ENCODE measurements at regions not wholly inside any gene's neighbourhood (a gene's known extent, or its start where the extent isn't known, plus 50 kb on each side); places are given as distances from the start of the nearest gene placed in this dataset.
"Not testable (repeated sequence)": the region's sequence is repeated elsewhere in the genome, so short reads cannot be mapped to it uniquely, and the experiment has no call there.

GRCh38 chr11:91158297-91158696, 935.4 kb upstream of the CHORDC1 start:
- DNase-seq (ENCODE audit: low spot score): no peak

GRCh38 chr11:91156041-91156440, 933.2 kb upstream of the CHORDC1 start:
- DNase-seq (ENCODE audit: low spot score): no peak

DNA sequence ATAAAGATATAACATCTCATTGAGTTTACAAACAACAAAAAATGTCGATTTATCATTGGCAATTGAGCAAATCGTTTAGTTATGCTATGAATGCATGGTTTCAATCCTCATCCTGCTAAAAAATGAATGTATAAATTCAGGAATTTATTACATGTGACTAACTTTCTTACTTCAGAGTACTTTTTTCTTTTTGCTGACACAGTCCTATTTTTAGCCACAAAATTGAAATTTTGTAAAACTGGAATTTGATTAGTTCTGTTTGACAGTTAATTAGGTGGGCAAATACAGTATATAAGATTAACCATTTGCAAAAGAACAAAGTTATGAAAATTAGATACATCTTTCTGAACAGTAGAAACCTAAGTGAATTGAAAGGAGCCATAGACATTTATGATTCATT, 925.0 kb upstream of the CHORDC1 start:
- no peak for DNase-seq (ENCODE audit: low spot score)

DNA sequence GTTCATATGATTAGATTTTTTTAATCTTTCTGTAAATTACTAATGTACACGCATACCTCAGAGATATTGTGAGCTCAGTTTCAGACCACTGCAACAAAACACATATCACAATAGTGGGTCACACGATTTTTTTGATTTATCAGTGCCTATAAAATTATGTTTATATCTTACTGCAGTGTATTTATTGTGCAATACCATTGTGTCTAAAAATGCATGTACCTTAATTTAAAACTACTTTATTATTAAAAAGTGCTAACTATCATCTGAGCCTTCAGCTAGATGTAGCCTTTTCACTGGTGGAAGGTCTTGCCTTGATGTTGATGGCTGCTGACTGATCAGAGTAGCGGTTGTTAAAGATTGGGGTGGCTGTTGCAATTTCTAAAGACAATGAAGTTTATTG, 918.8 kb upstream of the CHORDC1 start:
- DNase-seq (ENCODE audit: low spot score): no peak

GRCh38 chr11:91136631-91137030, 913.8 kb upstream of the CHORDC1 start:
- no peak for DNase-seq (ENCODE audit: low spot score)

DNA sequence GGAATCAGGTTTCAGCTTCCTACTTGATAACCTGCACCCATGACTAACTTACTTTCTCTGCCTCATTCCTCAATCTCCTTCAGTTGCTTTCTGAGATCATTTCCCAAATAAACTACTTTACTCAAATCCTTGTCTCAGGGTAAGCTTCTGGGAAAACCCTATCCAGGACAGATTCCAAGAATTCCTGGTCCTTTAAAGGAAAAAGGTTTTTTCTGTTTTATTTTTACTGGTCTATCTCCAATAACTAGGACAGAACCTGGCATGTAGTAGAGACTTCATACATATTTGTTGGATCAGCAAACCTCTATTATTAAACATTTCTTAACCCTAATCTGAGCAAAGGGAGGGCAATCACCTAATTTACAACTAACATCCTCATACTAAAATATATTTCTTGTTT, 910.5 kb upstream of the CHORDC1 start:
- no peak for DNase-seq (ENCODE audit: low spot score)

GRCh38 chr11:91129596-91129995, 906.7 kb upstream of the CHORDC1 start:
- DNase-seq (ENCODE audit: low spot score): no peak

DNA sequence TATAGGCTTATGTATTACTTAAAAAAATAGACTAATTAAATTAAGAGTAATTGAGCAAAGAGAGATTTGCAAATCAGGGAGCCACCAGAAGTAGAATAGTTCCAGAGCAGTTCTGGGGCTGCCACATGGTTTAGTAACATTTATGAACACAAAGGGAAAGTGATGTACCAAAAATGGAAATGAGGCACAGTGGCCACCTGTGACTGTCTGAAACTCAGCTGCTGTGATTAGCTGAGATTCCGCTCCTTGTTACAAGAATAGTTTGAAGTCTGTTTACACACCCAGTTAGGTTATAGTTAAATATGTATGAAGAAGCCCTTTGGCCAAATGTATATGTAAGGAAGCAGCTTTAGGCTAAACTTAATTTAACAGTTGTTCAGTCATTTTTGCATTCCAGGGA, 901.5 kb upstream of the CHORDC1 start:
- DNase-seq (ENCODE audit: low spot score): no peak

GRCh38 chr11:91115116-91115515, 892.3 kb upstream of the CHORDC1 start:
- DNase-seq (ENCODE audit: low spot score): no peak

GRCh38 chr11:91104237-91104636, 881.4 kb upstream of the CHORDC1 start:
- no peak for DNase-seq (ENCODE audit: low spot score)

GRCh38 chr11:91100427-91100826, 877.6 kb upstream of the CHORDC1 start:
- no peak for DNase-seq (ENCODE audit: low spot score)

DNA sequence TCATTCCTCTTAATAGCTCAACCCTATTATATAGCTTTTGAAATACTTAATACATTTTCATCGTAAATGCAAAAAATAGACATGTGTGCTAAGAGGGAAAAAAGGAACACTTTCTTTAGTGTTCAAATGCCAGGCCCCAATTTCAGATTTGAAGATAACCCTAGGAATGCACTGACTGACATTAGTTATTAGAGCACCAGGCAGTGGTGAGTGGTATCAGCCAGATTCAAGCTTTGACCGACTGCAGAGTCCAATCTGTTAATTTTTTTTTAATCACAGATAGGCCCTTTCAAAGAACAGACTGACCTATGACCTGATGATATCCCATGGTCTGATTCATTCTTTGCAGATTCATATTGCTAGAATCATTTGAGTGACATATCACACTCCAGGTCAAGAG, 874.2 kb upstream of the CHORDC1 start:
- DNase-seq (ENCODE audit: low spot score): no peak

DNA sequence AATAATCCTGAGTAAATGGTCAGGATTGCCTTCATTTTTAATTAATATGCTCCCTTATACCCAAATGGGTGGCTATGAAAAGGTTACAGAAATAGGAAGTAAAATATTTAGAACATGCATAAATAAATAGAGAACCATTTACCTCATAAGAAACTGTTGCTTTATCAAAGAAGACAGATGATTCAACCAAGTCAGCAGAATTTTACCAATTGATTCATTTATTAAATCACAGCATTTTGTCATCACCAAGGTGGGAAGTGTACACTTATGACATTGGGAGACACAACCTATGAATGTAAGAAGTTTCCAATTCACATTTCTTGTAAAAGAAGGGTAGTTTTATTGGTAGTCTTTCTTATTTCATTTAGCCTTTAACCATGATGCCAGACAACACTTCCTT, 870.3 kb upstream of the CHORDC1 start:
- DNase-seq (ENCODE audit: low spot score): no peak

GRCh38 chr11:91091563-91091962, 868.7 kb upstream of the CHORDC1 start:
- DNase-seq (ENCODE audit: low spot score): no peak

- DNase-seq (ENCODE audit: low spot score): no peak
These were observed 863.2 kb upstream of the CHORDC1 start for GRCh38 chr11:91086028-91086427.

- DNase-seq (ENCODE audit: low spot score): no peak
These were observed 859.4 kb upstream of the CHORDC1 start for GRCh38 chr11:91082255-91082654.

DNA sequence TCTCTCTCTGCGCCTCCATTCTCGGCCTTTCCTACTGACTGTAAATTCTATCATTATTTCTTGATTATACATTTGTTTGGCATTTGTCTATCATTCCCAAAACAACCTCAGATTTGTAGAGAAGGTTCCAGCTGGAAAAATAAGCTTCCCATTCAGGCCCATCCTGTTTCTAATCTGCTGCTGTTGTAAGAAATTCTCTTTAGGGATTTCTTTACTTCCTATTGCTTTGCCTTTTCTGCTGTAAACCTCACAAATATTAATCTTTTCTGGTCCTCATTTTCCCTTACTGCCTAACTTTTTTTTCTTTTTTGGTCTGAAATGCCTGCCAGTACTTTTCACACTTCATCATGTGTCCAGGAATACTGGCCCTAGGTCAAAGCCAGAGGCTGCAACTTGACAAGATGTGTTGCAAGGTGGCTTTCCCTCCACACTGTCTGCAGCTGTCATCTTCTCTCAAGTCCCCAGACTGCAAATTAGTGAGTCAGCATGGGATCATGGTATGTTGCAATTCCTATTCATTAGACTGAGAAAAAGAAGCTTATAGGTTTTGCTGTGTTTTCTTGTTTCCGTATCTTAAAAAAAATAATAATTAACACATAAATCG, 858.7 kb upstream of the CHORDC1 start:
- DNase-seq (ENCODE audit: low spot score): peak; percentile 15

GRCh38 chr11:91078221-91078620, 855.4 kb upstream of the CHORDC1 start:
- no peak for DNase-seq (ENCODE audit: low spot score)

GRCh38 chr11:91075032-91075695, 852.3 kb upstream of the CHORDC1 start:
- no peak for DNase-seq (ENCODE audit: low spot score)

GRCh38 chr11:91067666-91068065, 844.8 kb upstream of the CHORDC1 start:
- no peak for DNase-seq (ENCODE audit: low spot score)

- DNase-seq (ENCODE audit: low spot score): no peak
These were observed 843.7 kb upstream of the CHORDC1 start for GRCh38 chr11:91066456-91067047.

DNA sequence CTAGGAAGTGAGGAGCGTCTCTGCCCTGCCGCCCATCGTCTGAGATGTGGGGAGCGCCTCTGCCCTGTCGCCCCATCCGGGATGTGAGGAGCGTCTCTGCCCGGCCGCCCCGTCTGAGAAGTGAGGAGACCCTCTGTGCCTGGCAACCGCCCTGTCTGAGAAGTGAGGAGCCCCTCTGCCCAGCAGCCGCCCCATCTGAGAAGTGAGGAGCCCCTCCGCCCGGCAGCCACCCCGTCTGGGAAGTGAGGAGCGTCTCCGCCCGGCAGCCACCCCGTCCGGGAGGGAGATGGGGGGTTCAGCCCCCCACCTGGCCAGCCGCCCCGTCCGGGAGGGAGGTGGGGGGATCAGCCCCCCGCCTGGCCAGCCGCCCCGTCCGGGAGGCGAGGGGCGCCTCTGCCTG, 840.5 kb upstream of the CHORDC1 start:
- DNase-seq (ENCODE audit: low spot score): not testable (repeated sequence)

- no peak for DNase-seq (ENCODE audit: low spot score)
These were observed 825.0 kb upstream of the CHORDC1 start for GRCh38 chr11:91047882-91048281.

DNA sequence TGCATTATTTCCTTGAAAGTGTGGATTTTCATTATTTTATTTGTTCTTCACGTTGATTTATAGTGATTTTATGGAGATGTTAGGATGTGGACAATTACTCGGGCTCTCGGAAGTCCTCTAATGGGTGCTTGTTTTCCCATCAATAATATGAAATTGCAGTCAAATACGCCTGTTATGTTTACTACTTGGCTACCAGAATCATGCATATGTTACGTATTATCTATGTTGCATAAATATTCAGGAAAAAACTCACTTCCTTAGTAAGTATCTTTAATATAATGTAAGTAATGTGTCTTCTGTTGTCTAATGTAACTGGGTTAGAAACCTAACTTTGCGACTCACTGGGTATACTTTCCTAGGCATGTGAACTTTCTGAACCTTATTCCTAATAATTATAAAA, 823.4 kb upstream of the CHORDC1 start:
- no peak for DNase-seq (ENCODE audit: low spot score)

Data from mucosa of gallbladder (tissue), 1 donor.